ENCODE measurements at regions not wholly inside any gene's neighbourhood (a gene's known extent, or its start where the extent isn't known, plus 50 kb on each side); places are given as distances from the start of the nearest gene placed in this dataset.

- WGBS, 2 experiments, result 100% methylated on average over 1 of the region's 2 CpGs; no CpG with 5 or more reads in 1 of the 2 experiments
Observed at GRCh38 chr4:104418286-104418685, 76.4 kb downstream of the CXXC4 start.

GRCh38 chr4:104417357-104417882 lies 77.3 kb downstream of the CXXC4 start:
- H3K27ac ChIP-seq (ENCODE audit: insufficient read depth, low read depth, low read length, poor library complexity, severe bottlenecking), result no peak overlapping the region
- H3K4me1 ChIP-seq (ENCODE audit: control insufficient read depth, insufficient read depth, low read length), result peaks cover 33% of the 10 kb centered on the region
- H3K4me3 ChIP-seq (ENCODE audit: insufficient read depth, low read depth, low read length), result no peak overlapping the region
- no peaks in the 10 kb centered on the region for H3K27me3 ChIP-seq (ENCODE audit: control insufficient read depth, insufficient read depth, low read length, poor library complexity, severe bottlenecking)
- peaks cover 3% of the 10 kb centered on the region for H3K9me3 ChIP-seq (ENCODE audit: control insufficient read depth, low read length)
- no peaks in the 10 kb centered on the region for H3K36me3 ChIP-seq (ENCODE audit: control insufficient read depth, insufficient read depth, low read length)
- 14 to 70% methylated on average over 1 to 2 of the region's 3 CpGs for WGBS, 2 experiments

More at GRCh38 chr4:104418286-104418685, 76.4 kb downstream of the CXXC4 start:
- no peaks in the 10 kb centered on the region for H3K27me3 ChIP-seq (ENCODE audit: control insufficient read depth, insufficient read depth, low read length, poor library complexity, severe bottlenecking)
- H3K4me3 ChIP-seq (ENCODE audit: insufficient read depth, low read depth, low read length), result no peak overlapping the region
- peaks cover 33% of the 10 kb centered on the region for H3K4me1 ChIP-seq (ENCODE audit: control insufficient read depth, insufficient read depth, low read length)
- peaks cover 3% of the 10 kb centered on the region for H3K9me3 ChIP-seq (ENCODE audit: control insufficient read depth, low read length)
- no peaks in the 10 kb centered on the region for H3K36me3 ChIP-seq (ENCODE audit: control insufficient read depth, insufficient read depth, low read length)
- no peak overlapping the region for H3K27ac ChIP-seq (ENCODE audit: insufficient read depth, low read depth, low read length, poor library complexity, severe bottlenecking)

- H3K9me3 ChIP-seq (ENCODE audit: control insufficient read depth, low read length), result peaks cover 3% of the 10 kb centered on the region
- H3K4me3 ChIP-seq (ENCODE audit: insufficient read depth, low read depth, low read length), result no peak overlapping the region
- H3K4me1 ChIP-seq (ENCODE audit: control insufficient read depth, insufficient read depth, low read length), result peaks cover 31% of the 10 kb centered on the region
- H3K27ac ChIP-seq (ENCODE audit: insufficient read depth, low read depth, low read length, poor library complexity, severe bottlenecking), result no peak overlapping the region
- H3K27me3 ChIP-seq (ENCODE audit: control insufficient read depth, insufficient read depth, low read length, poor library complexity, severe bottlenecking), result no peaks in the 10 kb centered on the region
- no peaks in the 10 kb centered on the region for H3K36me3 ChIP-seq (ENCODE audit: control insufficient read depth, insufficient read depth, low read length)
Observed at GRCh38 chr4:104416725-104417356, 77.9 kb downstream of the CXXC4 start.

GRCh38 chr4:104413487-104413886 lies 81.2 kb downstream of the CXXC4 start:
- H3K27me3 ChIP-seq (ENCODE audit: control insufficient read depth, insufficient read depth, low read length, poor library complexity, severe bottlenecking), result no peaks in the 10 kb centered on the region
- H3K36me3 ChIP-seq (ENCODE audit: control insufficient read depth, insufficient read depth, low read length), result no peaks in the 10 kb centered on the region
- H3K27ac ChIP-seq (ENCODE audit: insufficient read depth, low read depth, low read length, poor library complexity, severe bottlenecking), result no peak overlapping the region
- H3K4me1 ChIP-seq (ENCODE audit: control insufficient read depth, insufficient read depth, low read length), result peaks cover 12% of the 10 kb centered on the region
- H3K9me3 ChIP-seq (ENCODE audit: control insufficient read depth, low read length), result peaks cover 3% of the 10 kb centered on the region
- H3K4me3 ChIP-seq (ENCODE audit: insufficient read depth, low read depth, low read length), result no peak overlapping the region

- Histone ChIP-seq H3K4me1 (ENCODE audit: control insufficient read depth, insufficient read depth, low read length) (peaks cover 10% of the 10 kb centered on the region), H3K36me3 (ENCODE audit: control insufficient read depth, insufficient read depth, low read length) (no peaks in the 10 kb centered on the region), H3K4me3 (ENCODE audit: insufficient read depth, low read depth, low read length) (no peak overlapping the region), H3K9me3 (ENCODE audit: control insufficient read depth, low read length) (peaks cover 3% of the 10 kb centered on the region), H3K27ac (ENCODE audit: insufficient read depth, low read depth, low read length, poor library complexity, severe bottlenecking) (no peak overlapping the region), H3K27me3 (ENCODE audit: control insufficient read depth, insufficient read depth, low read length, poor library complexity, severe bottlenecking) (no peaks in the 10 kb centered on the region)
Observed at GRCh38 chr4:104412344-104412743, 82.3 kb downstream of the CXXC4 start.

- peaks cover 2% of the 10 kb centered on the region for H3K4me1 ChIP-seq (ENCODE audit: control insufficient read depth, insufficient read depth, low read length)
- H3K9me3 ChIP-seq (ENCODE audit: control insufficient read depth, low read length), result peaks cover 3% of the 10 kb centered on the region
- no peak overlapping the region for H3K4me3 ChIP-seq (ENCODE audit: insufficient read depth, low read depth, low read length)
- H3K27me3 ChIP-seq (ENCODE audit: control insufficient read depth, insufficient read depth, low read length, poor library complexity, severe bottlenecking), result no peaks in the 10 kb centered on the region
- H3K27ac ChIP-seq (ENCODE audit: insufficient read depth, low read depth, low read length, poor library complexity, severe bottlenecking), result no peak overlapping the region
- WGBS, 2 experiments, result 95 to 98% methylated on average over 2 of the region's 2 CpGs
- no peaks in the 10 kb centered on the region for H3K36me3 ChIP-seq (ENCODE audit: control insufficient read depth, insufficient read depth, low read length)
Observed at GRCh38 chr4:104411502-104411901, 83.2 kb downstream of the CXXC4 start.

- 73 to 81% methylated on average over 1 to 2 of the region's 2 CpGs for WGBS, 2 experiments
- H3K4me3 ChIP-seq (ENCODE audit: insufficient read depth, low read depth, low read length), result no peak overlapping the region
- H3K36me3 ChIP-seq (ENCODE audit: control insufficient read depth, insufficient read depth, low read length), result no peaks in the 10 kb centered on the region
- peaks cover 3% of the 10 kb centered on the region for H3K9me3 ChIP-seq (ENCODE audit: control insufficient read depth, low read length)
- H3K27me3 ChIP-seq (ENCODE audit: control insufficient read depth, insufficient read depth, low read length, poor library complexity, severe bottlenecking), result no peaks in the 10 kb centered on the region
- H3K4me1 ChIP-seq (ENCODE audit: control insufficient read depth, insufficient read depth, low read length), result no peaks in the 10 kb centered on the region
- H3K27ac ChIP-seq (ENCODE audit: insufficient read depth, low read depth, low read length, poor library complexity, severe bottlenecking), result no peak overlapping the region
Observed at GRCh38 chr4:104408878-104409277, 85.8 kb downstream of the CXXC4 start.

GRCh38 chr4:104404361-104404760 lies 90.3 kb downstream of the CXXC4 start:
- H3K36me3 ChIP-seq (ENCODE audit: control insufficient read depth, insufficient read depth, low read length), result no peaks in the 10 kb centered on the region
- no peak overlapping the region for H3K4me3 ChIP-seq (ENCODE audit: insufficient read depth, low read depth, low read length)
- WGBS, 2 experiments, result 83 to 85% methylated on average over 6 of the region's 6 CpGs
- H3K9me3 ChIP-seq (ENCODE audit: control insufficient read depth, low read length), result no peaks in the 10 kb centered on the region
- H3K4me1 ChIP-seq (ENCODE audit: control insufficient read depth, insufficient read depth, low read length), result no peaks in the 10 kb centered on the region
- no peak overlapping the region for H3K27ac ChIP-seq (ENCODE audit: insufficient read depth, low read depth, low read length, poor library complexity, severe bottlenecking)
- no peaks in the 10 kb centered on the region for H3K27me3 ChIP-seq (ENCODE audit: control insufficient read depth, insufficient read depth, low read length, poor library complexity, severe bottlenecking)

- no peak overlapping the region for H3K4me3 ChIP-seq (ENCODE audit: insufficient read depth, low read depth, low read length)
- no peaks in the 10 kb centered on the region for H3K4me1 ChIP-seq (ENCODE audit: control insufficient read depth, insufficient read depth, low read length)
- H3K27me3 ChIP-seq (ENCODE audit: control insufficient read depth, insufficient read depth, low read length, poor library complexity, severe bottlenecking), result no peaks in the 10 kb centered on the region
- no peaks in the 10 kb centered on the region for H3K36me3 ChIP-seq (ENCODE audit: control insufficient read depth, insufficient read depth, low read length)
- H3K9me3 ChIP-seq (ENCODE audit: control insufficient read depth, low read length), result no peaks in the 10 kb centered on the region
- 87 to 92% methylated on average over 3 to 5 of the region's 5 CpGs for WGBS, 2 experiments
- H3K27ac ChIP-seq (ENCODE audit: insufficient read depth, low read depth, low read length, poor library complexity, severe bottlenecking), result no peak overlapping the region
Observed at GRCh38 chr4:104395168-104395614, 99.5 kb downstream of the CXXC4 start.

GRCh38 chr4:104394406-104395167 lies 100.1 kb downstream of the CXXC4 start:
- H3K27ac ChIP-seq (ENCODE audit: insufficient read depth, low read depth, low read length, poor library complexity, severe bottlenecking), result no peak overlapping the region
- no peak overlapping the region for H3K4me3 ChIP-seq (ENCODE audit: insufficient read depth, low read depth, low read length)
- no peaks in the 10 kb centered on the region for H3K27me3 ChIP-seq (ENCODE audit: control insufficient read depth, insufficient read depth, low read length, poor library complexity, severe bottlenecking)
- no peaks in the 10 kb centered on the region for H3K36me3 ChIP-seq (ENCODE audit: control insufficient read depth, insufficient read depth, low read length)
- H3K9me3 ChIP-seq (ENCODE audit: control insufficient read depth, low read length), result no peaks in the 10 kb centered on the region
- H3K4me1 ChIP-seq (ENCODE audit: control insufficient read depth, insufficient read depth, low read length), result no peaks in the 10 kb centered on the region
- 83 to 84% methylated on average over 12 of the region's 12 CpGs for WGBS, 2 experiments

Data from ectodermal cell (in vitro differentiated cells).